ENCODE measurements at regions not wholly inside any gene's neighbourhood (a gene's known extent, or its start where the extent isn't known, plus 50 kb on each side); places are given as distances from the start of the nearest gene placed in this dataset.

GRCh38 chr16:86942151-86943051 lies 364.1 kb downstream of the FOXL1 start:
- TF ChIP-seq BACH1 (IDR thresholded peaks at IDR 0.05; ENCODE audit: borderline replicate concordance) (no peak), CHD2 (IDR thresholded peaks at IDR 0.05; ENCODE audit: borderline replicate concordance, low read depth, low read length) (no peak), ZNF217 (IDR thresholded peaks at IDR 0.05) (no peak), ZNF622 (IDR thresholded peaks at IDR 0.05) (no peak), E2F8 (IDR thresholded peaks at IDR 0.05; ENCODE audit: low read depth, partially characterized antibody) (no peak), RAD21 (IDR thresholded peaks at IDR 0.05; ENCODE audit: insufficient read depth, low read depth, low read length) (no peak), CTCF (IDR thresholded peaks at IDR 0.05 in 2 of 3, conservative IDR thresholded peaks at IDR 0.05 in 1 of 3; ENCODE audit: control insufficient read depth in 2 of 3, extremely low read depth in 1 of 3, insufficient read depth in 1 of 3, low read depth in 3 of 3, low read length in 3 of 3) (no peak), POLR2A (IDR thresholded peaks at IDR 0.05; ENCODE audit: low read depth, low read length) (no peak), CBX5 (IDR thresholded peaks at IDR 0.05; ENCODE audit: low read depth) (no peak), RELA (IDR thresholded peaks at IDR 0.05; ENCODE audit: borderline replicate concordance, partially characterized antibody) (no peak), NR2F1 (conservative IDR thresholded peaks at IDR 0.05) (no peak), MAX (IDR thresholded peaks at IDR 0.05; ENCODE audit: low read depth, low read length) (no peak), TBL1XR1 (IDR thresholded peaks at IDR 0.05; ENCODE audit: low read depth, low read length) (no peak)
